ENCODE measurements at regions not wholly inside any gene's neighbourhood (a gene's known extent, or its start where the extent isn't known, plus 50 kb on each side); places are given as distances from the start of the nearest gene placed in this dataset.

DNA sequence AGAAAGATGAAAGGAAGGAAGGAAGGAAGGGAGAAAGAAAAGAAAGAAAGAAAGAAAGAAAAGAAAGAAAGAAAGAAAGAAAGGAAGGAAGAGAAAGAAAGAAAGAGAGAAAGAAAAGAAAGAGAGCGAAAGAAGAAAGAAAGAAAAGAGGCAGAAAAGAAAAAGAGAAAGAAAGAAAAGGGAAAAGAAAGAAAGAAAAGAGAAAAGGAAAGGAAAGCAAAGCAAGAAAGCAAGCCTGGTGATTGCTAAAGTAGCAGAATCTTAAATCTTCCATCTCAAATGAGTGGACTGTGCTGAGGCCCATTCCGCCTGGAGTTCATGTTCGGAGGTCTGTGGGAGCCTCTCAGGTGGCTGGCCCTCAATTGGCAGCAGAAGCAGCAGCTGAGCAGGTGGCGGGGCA lies 148.4 kb downstream of the TFAP2A start:
- TF ChIP-seq TEAD4 (IDR thresholded peaks at IDR 0.05) = no peak
- TF ChIP-seq EP300 (IDR thresholded peaks at IDR 0.05; ENCODE audit: borderline replicate concordance) = no peak
- TF ChIP-seq EGR1 (IDR thresholded peaks at IDR 0.05) = no peak
- TF ChIP-seq, protein P1, sequence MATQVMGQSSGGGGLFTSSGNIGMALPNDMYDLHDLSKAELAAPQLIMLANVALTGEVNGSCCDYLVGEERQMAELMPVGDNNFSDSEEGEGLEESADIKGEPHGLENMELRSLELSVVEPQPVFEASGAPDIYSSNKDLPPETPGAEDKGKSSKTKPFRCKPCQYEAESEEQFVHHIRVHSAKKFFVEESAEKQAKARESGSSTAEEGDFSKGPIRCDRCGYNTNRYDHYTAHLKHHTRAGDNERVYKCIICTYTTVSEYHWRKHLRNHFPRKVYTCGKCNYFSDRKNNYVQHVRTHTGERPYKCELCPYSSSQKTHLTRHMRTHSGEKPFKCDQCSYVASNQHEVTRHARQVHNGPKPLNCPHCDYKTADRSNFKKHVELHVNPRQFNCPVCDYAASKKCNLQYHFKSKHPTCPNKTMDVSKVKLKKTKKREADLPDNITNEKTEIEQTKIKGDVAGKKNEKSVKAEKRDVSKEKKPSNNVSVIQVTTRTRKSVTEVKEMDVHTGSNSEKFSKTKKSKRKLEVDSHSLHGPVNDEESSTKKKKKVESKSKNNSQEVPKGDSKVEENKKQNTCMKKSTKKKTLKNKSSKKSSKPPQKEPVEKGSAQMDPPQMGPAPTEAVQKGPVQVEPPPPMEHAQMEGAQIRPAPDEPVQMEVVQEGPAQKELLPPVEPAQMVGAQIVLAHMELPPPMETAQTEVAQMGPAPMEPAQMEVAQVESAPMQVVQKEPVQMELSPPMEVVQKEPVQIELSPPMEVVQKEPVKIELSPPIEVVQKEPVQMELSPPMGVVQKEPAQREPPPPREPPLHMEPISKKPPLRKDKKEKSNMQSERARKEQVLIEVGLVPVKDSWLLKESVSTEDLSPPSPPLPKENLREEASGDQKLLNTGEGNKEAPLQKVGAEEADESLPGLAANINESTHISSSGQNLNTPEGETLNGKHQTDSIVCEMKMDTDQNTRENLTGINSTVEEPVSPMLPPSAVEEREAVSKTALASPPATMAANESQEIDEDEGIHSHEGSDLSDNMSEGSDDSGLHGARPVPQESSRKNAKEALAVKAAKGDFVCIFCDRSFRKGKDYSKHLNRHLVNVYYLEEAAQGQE (IDR thresholded peaks at IDR 0.05; ENCODE audit: low read depth) = no peak
- no peak for TF ChIP-seq ZBTB7A (IDR thresholded peaks at IDR 0.05; ENCODE audit: low read depth)
- TF ChIP-seq CREB1 (IDR thresholded peaks at IDR 0.05; ENCODE audit: low read depth) = no peak
- no peak for TF ChIP-seq YY1 (IDR thresholded peaks at IDR 0.05; ENCODE audit: low read depth)
- no peak for TF ChIP-seq TAF1 (IDR thresholded peaks at IDR 0.05; ENCODE audit: low read depth)
- TF ChIP-seq FOXM1 (IDR thresholded peaks at IDR 0.05; ENCODE audit: borderline replicate concordance, low read depth) = no peak
- TF ChIP-seq, protein P2, sequence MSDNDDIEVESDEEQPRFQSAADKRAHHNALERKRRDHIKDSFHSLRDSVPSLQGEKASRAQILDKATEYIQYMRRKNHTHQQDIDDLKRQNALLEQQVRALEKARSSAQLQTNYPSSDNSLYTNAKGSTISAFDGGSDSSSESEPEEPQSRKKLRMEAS (IDR thresholded peaks at IDR 0.05) = no peak
- no peak for TF ChIP-seq RAD21 (IDR thresholded peaks at IDR 0.05; ENCODE audit: low read depth)
- no peak for TF ChIP-seq CEBPB (IDR thresholded peaks at IDR 0.05)

DNA sequence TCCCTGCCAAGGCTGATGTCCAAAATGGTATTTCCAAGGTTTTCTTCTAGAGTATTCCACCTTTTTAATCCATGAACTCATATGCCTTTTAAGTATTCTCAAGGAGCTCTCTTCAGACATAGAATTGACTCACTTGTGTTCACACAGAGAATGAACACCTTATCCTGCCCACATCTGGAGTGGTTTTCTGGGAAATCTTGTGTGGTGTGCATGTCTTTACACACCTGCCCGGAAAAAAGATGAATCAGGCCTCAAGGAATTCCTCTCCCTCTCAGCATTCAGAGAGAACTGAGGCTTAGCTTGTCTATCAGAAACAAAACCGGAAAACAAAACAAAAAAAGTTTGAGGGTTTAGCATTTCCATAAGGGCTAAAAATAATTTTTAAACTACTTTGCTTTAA lies 148.8 kb downstream of the TFAP2A start:
- no peak for TF ChIP-seq NFIC (IDR thresholded peaks at IDR 0.05)
- TF ChIP-seq EGR1 (IDR thresholded peaks at IDR 0.05) = no peak
- no peak for TF ChIP-seq TEAD4 (IDR thresholded peaks at IDR 0.05)
- TF ChIP-seq CREB1 (IDR thresholded peaks at IDR 0.05; ENCODE audit: low read depth) = no peak
- no peak for TF ChIP-seq TAF1 (IDR thresholded peaks at IDR 0.05; ENCODE audit: low read depth)
- no peak for TF ChIP-seq YY1 (IDR thresholded peaks at IDR 0.05; ENCODE audit: low read depth)
- TF ChIP-seq, protein P3, sequence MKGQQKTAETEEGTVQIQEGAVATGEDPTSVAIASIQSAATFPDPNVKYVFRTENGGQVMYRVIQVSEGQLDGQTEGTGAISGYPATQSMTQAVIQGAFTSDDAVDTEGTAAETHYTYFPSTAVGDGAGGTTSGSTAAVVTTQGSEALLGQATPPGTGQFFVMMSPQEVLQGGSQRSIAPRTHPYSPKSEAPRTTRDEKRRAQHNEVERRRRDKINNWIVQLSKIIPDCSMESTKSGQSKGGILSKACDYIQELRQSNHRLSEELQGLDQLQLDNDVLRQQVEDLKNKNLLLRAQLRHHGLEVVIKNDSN (IDR thresholded peaks at IDR 0.05) = no peak
- no peak for TF ChIP-seq CEBPB (IDR thresholded peaks at IDR 0.05)
- TF ChIP-seq RAD21 (IDR thresholded peaks at IDR 0.05; ENCODE audit: low read depth) = no peak
- no peak for TF ChIP-seq TCF12 (IDR thresholded peaks at IDR 0.05; ENCODE audit: low read depth)
- no peak for TF ChIP-seq EP300 (IDR thresholded peaks at IDR 0.05; ENCODE audit: borderline replicate concordance)
- TF ChIP-seq ZBTB7A (IDR thresholded peaks at IDR 0.05; ENCODE audit: low read depth) = no peak
- TF ChIP-seq, protein P2 (IDR thresholded peaks at IDR 0.05) = no peak
- TF ChIP-seq, protein P1 (IDR thresholded peaks at IDR 0.05; ENCODE audit: low read depth) = no peak
- no peak for TF ChIP-seq FOXM1 (IDR thresholded peaks at IDR 0.05; ENCODE audit: borderline replicate concordance, low read depth)

DNA sequence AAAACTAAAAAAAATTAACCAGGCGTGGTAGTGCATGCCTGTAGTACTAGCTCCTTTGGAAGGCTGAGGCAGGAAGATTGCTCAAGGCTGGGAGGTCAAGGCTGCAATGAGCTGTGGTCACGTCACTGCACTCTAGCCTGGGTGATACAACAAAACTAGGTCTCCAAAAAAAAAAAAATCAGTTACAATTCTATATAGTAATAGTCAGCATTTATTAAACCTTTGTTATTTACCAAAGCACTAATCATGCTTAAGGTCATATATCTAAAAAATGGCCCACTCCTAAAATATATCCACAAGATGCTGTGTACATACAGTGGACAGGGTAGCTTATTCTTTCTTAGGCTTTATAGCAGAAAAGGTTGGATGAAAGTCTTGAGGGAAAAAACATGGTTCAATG lies 152.4 kb downstream of the TFAP2A start:
- no peak for TF ChIP-seq ZBTB7A (IDR thresholded peaks at IDR 0.05; ENCODE audit: low read depth)
- TF ChIP-seq, protein P1 (IDR thresholded peaks at IDR 0.05; ENCODE audit: low read depth) = no peak
- no peak for TF ChIP-seq FOXM1 (IDR thresholded peaks at IDR 0.05; ENCODE audit: borderline replicate concordance, low read depth)
- TF ChIP-seq, protein P3 (IDR thresholded peaks at IDR 0.05) = no peak
- TF ChIP-seq TEAD4 (IDR thresholded peaks at IDR 0.05) = no peak
- no peak for TF ChIP-seq CEBPB (IDR thresholded peaks at IDR 0.05)
- no peak for TF ChIP-seq EGR1 (IDR thresholded peaks at IDR 0.05)
- TF ChIP-seq YY1 (IDR thresholded peaks at IDR 0.05; ENCODE audit: low read depth) = no peak
- TF ChIP-seq TCF12 (IDR thresholded peaks at IDR 0.05; ENCODE audit: low read depth) = no peak
- TF ChIP-seq TAF1 (IDR thresholded peaks at IDR 0.05; ENCODE audit: low read depth) = no peak
- no peak for TF ChIP-seq EP300 (IDR thresholded peaks at IDR 0.05; ENCODE audit: borderline replicate concordance)
- no peak for TF ChIP-seq RAD21 (IDR thresholded peaks at IDR 0.05; ENCODE audit: low read depth)
- TF ChIP-seq, protein P2 (IDR thresholded peaks at IDR 0.05) = no peak

DNA sequence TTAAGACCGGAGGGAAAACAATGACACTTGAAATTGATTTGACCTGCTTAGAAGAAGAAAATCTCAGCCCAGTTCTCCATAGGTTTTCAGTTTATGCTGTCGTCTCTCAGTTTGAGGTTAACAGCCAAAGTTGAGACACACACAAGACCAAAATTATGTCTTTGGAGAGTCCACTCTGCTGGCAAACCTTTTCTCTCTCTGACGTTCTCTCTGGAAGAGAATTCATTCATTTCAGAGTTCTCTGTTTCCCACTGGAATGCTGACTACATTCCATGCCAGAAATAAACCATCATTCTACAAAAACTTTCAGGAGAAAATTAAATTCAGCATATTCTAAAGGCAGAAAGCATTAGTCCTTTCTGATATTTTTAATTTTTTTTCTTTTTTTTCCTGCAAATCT lies 155.2 kb downstream of the TFAP2A start:
- TF ChIP-seq RAD21 (IDR thresholded peaks at IDR 0.05; ENCODE audit: low read depth) (no peak), TEAD4 (IDR thresholded peaks at IDR 0.05) (no peak), YY1 (IDR thresholded peaks at IDR 0.05; ENCODE audit: low read depth) (no peak)

Data from Ishikawa (cell line).